C4-2B (cell line): ENCODE measurements at regions not wholly inside any gene's neighbourhood (a gene's known extent, or its start where the extent isn't known, plus 50 kb on each side); places are given as distances from the start of the nearest gene placed in this dataset.

Experiments used
- H3K27ac ChIP-seq: fragments of 450-650 bp; 2 replicates; pipeline ENCODE4 v1.5.1; 2017
- ZFX ChIP-seq: fragments of 450-650 bp; IDR thresholded peaks from 2 replicates; pipeline ENCODE4 v1.6.1; 2017
- TF ChIP-seq, protein P1 (sequence below): fragments of 450-650 bp; conservative IDR thresholded peaks from 2 replicates; pipeline ENCODE4 v1.5.1; 2017; ENCODE audit warnings: mild to moderate bottlenecking

DNA sequence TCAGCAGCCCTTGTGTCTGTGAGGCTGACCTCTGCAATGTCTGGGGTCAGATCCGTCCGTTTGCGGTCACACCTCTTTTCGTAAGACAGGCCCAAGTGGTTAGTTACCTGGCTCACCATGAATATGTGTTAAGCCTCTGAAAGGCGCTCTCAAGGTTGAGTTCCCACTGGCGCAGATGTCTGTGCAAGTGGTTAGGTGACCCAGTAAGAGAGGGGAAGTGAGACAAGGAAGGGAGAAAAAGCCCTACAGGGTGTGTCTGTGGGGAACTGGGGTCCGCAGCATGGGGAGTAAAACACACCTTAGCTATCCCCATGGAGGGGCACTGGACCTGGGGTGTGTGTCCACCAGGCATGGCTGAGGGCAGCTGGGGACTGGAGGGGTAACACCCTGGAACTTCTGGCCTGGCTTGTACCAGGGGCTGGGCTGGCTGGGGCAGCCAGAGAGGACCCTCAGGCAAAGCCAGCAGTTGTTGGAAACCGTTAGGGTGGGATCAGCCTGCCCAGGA, 391.6 kb upstream of the PROK2 start:
- TF ChIP-seq, protein P1, sequence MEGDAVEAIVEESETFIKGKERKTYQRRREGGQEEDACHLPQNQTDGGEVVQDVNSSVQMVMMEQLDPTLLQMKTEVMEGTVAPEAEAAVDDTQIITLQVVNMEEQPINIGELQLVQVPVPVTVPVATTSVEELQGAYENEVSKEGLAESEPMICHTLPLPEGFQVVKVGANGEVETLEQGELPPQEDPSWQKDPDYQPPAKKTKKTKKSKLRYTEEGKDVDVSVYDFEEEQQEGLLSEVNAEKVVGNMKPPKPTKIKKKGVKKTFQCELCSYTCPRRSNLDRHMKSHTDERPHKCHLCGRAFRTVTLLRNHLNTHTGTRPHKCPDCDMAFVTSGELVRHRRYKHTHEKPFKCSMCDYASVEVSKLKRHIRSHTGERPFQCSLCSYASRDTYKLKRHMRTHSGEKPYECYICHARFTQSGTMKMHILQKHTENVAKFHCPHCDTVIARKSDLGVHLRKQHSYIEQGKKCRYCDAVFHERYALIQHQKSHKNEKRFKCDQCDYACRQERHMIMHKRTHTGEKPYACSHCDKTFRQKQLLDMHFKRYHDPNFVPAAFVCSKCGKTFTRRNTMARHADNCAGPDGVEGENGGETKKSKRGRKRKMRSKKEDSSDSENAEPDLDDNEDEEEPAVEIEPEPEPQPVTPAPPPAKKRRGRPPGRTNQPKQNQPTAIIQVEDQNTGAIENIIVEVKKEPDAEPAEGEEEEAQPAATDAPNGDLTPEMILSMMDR: no peak
- TF ChIP-seq ZFX: no peak

DNA sequence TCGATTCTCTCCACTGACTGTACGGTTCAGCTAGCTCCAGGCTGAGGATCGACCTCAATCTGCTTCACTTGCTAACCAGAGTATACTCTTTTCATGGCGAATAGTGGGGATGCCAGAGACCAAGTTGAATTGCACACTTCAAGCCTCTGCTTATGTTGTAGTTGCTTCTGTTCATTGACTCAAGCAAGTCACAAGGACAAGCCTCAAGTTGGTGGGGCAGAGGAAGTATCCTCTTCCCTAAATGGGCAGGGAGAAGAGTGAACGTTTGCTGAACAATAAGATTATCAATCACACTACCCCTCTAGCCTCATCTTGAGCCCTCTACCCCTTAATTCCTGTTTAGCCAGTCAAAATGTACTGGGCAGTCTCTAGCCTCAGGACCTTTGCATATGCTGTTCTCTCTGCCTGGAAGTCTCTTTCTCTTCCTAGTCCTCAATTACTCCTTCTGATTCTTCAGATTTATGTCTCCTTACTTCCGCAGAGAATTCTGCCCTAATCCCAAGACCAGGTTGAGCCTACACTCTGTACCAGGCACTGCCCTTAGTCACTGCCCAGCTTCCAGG, 390.4 kb upstream of the PROK2 start:
- TF ChIP-seq, protein P1: no peak
- no peak for TF ChIP-seq ZFX
- H3K27ac ChIP-seq: no peak overlapping the region

More for the DNA sequence above, 391.6 kb upstream of the PROK2 start:
- H3K27ac ChIP-seq: no peak overlapping the region

DNA sequence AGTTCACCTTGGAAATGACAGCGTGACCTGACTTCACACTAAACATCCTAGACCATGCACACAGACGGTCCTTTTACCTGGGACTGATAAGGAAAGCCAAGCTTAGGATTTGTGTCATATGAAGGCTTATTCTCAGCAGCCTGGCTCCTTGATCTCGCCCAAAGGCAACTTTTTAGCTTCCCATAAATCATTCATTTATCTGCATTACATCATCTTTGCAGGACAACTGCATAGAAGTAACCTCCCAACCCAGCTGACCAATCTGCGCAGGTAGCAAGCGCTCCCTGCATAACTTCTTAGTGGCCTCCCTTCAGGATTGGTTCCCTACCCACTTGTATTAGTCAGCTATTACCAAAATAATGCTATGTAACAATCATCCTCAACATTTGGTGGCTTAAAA, 389.9 kb upstream of the PROK2 start:
- H3K27ac ChIP-seq: no peak overlapping the region
- no peak for TF ChIP-seq ZFX
- TF ChIP-seq, protein P1: no peak

DNA sequence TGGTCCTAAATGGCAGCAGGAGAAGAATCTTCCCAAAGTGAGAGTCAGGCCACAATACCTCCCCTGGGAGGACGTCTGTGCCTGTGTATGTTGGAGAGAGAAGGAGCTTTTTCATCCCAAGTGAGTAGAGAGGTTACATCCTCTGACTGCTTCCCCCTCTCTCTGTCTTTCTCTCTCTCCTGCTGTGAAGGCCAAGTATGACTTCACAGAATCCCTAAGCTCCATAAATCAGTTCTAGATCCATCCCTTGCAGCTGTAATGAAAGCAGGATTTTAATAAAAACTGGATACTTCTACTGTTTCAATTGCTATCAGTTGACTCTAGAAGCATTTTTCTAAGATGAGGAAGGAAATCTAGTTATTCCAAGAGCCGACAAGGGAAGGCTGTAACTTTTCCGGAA, 389.1 kb upstream of the PROK2 start:
- no peak for TF ChIP-seq ZFX
- TF ChIP-seq, protein P1: no peak
- H3K27ac ChIP-seq: no peak overlapping the region

DNA sequence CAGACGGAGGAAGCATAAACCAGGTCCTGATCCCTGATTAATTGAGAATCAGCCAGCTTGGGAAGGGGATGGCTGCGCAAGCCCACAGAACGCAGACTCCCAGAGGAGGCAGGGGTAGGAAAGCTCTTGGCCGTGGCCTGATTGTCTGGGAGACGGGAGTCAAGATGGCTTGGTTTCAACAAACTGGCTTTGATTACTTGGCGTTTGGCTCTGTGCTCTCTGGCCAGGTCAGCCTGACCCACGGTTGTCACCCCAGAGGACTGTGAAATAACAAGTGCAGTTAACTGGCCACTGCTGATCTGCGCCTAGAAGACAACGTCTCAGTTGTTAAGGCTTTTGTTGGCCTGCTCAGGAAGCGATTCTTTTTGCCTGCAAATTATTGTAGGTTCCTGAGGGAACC, 387.0 kb upstream of the PROK2 start:
- no peak overlapping the region for H3K27ac ChIP-seq
- no peak for TF ChIP-seq ZFX
- TF ChIP-seq, protein P1: no peak

DNA sequence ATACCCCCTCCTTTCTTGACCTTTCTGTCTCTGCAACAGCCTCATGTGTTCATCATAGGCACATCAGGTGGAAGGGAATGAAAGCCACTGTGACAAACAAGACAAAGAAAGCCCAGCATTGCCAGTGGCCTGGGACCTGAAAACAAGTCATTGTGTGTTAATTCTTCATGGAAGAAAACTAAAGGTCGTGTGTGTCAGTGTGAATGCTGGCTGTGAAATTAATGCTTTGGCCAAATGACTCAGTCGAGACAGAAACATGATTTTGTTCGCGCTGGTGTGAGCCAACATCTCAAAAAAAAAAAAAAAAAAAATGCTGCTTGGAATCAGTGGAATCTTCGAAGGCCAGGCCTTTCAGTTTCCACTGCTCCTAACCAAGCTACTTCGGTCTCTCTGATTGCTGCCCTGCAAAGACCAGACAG, 386.5 kb upstream of the PROK2 start:
- no peak overlapping the region for H3K27ac ChIP-seq
- TF ChIP-seq ZFX: no peak
- TF ChIP-seq, protein P1: no peak

DNA sequence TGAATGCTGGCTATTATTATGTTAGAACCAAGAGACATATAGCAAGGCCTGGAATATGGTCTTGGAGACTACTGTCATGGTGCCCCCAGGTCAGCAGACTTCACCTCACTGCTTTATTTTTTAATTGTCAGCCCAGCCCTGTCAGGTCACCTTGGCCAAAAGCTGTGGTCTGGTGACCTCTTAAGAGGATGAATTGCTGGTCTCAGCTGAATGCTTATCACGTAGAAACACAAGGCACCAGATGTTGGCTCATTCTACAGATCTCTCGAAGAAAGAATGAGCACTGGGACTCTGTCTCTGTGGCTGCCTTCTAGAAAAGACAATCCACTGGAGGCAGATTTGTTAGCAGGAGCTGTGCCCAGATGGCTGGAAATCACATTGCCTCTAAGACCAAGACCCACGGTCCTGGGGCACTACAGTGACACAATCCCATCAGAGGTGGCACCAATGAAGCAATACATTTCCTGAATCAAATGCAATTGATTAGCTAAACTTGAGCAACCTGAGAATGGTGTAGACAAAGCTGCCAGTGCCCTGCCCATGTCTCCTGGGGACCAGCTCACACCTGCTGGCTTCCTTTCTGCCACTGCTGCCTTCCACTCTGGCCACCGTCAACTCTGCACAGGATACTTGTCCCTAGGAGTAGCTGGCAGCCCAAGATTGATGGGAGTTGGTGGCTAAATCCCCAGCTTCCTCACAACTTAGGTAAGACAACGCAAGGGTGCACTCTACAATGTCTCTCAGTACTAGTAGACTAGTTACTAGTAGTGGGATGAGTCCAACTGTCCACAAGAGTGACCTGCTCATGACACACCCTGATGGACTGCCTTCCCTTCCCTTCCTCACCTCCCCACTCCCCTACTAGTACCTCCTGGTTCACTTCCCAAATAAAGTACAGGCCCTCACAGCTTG, 384.9 kb upstream of the PROK2 start:
- H3K27ac ChIP-seq: no peak overlapping the region
- no peak for TF ChIP-seq ZFX
- TF ChIP-seq, protein P1: no peak
